ENCODE measurements at regions not wholly inside any gene's neighbourhood (a gene's known extent, or its start where the extent isn't known, plus 50 kb on each side); places are given as distances from the start of the nearest gene placed in this dataset.

DNA sequence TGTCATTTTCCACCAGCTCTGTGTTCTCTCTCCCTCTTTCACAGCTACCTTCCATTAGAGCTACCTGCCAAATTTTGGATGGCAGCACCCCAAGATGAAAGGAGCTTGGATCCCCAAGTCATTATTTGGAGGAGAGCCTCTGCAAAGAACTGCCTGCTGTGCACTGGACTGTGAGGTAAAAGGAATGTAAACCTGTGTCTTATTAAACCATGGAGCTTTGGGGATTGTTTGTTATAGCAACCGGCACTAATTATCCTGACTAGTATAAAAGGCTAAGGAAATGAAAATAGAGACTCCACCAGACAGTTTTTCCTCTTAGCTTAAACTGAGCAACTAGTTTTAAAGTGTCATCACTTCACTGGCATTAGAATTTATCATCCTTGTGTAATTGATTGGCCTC is 191.6 kb upstream of the DTNBP1 start:
- intact Hi-C loops (cut with DNase I; ENCODE audit: low total_unique reads) = no loop called here
- H3K4me1 ChIP-seq = no peaks in the 10 kb centered on the region
- DNase-seq = no peak
- WGBS, 5 donors = 70 to 89% (median 85%) methylated on average over 1 of the region's 1 CpG
- no peaks in the 10 kb centered on the region for H3K36me3 ChIP-seq
- H3K27ac ChIP-seq = no peak overlapping the region
- H3K9me3 ChIP-seq = no peaks in the 10 kb centered on the region
- H3K27me3 ChIP-seq = no peaks in the 10 kb centered on the region
- H3K4me3 ChIP-seq = no peak overlapping the region
- TF ChIP-seq EP300 (IDR thresholded peaks at IDR 0.05) (no peak), CTCF (IDR thresholded peaks at IDR 0.05) (no peak)

GRCh38 chr6:15853259-15853658 is 190.4 kb upstream of the DTNBP1 start:
- no peak overlapping the region for H3K27ac ChIP-seq
- DNase-seq = no peak
- no peaks in the 10 kb centered on the region for H3K27me3 ChIP-seq
- 50 to 97% (median 85%) methylated on average over 1 of the region's 1 CpG for WGBS, 5 donors
- no peak for TF ChIP-seq CTCF (IDR thresholded peaks at IDR 0.05)
- TF ChIP-seq POLR2AphosphoS5 (IDR thresholded peaks at IDR 0.05) = no peak
- no peak for TF ChIP-seq POLR2A (IDR thresholded peaks at IDR 0.05)
- no peak for TF ChIP-seq EP300 (IDR thresholded peaks at IDR 0.05)
- intact Hi-C loops (cut with DNase I; ENCODE audit: low total_unique reads) = no loop called here
- no peaks in the 10 kb centered on the region for H3K36me3 ChIP-seq
- no peaks in the 10 kb centered on the region for H3K9me3 ChIP-seq
- H3K4me3 ChIP-seq = no peak overlapping the region
- H3K4me1 ChIP-seq = no peaks in the 10 kb centered on the region

- H3K4me3 ChIP-seq = no peak overlapping the region
Observed at GRCh38 chr6:15852289-15852688, 189.5 kb upstream of the DTNBP1 start.

DNA sequence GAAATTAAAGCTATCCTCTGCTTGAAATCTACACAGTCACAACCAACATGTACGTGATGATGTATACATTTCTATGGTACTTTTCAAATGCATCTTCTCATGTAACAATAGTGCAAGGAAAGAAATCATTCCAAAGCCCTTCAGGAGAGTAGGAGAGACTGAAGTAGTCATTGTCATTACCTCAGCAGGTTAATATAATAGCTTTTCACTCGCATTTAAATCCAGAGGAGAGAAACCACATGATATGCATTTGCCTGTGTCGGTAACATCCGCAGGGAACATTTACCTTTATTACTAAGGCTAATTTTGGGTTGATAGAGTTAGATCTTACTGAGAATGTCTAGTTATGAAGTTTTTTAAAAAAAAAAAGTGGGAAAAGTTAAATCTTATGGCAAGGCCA is 186.6 kb upstream of the DTNBP1 start:
- Histone ChIP-seq H3K9me3 (no peaks in the 10 kb centered on the region), H3K27me3 (no peaks in the 10 kb centered on the region), H3K27ac (no peak overlapping the region), H3K36me3 (no peaks in the 10 kb centered on the region), H3K4me3 (no peak overlapping the region), H3K4me1 (no peaks in the 10 kb centered on the region)
- TF ChIP-seq CTCF (IDR thresholded peaks at IDR 0.05) = no peak
- no peak for TF ChIP-seq POLR2A (IDR thresholded peaks at IDR 0.05)
- no peak for TF ChIP-seq POLR2AphosphoS5 (IDR thresholded peaks at IDR 0.05)
- no peak for TF ChIP-seq EP300 (IDR thresholded peaks at IDR 0.05)
- no peak for DNase-seq
- WGBS, 5 donors = 93 to 98% (median 96%) methylated on average over 4 of the region's 4 CpGs
- intact Hi-C loops (cut with DNase I; ENCODE audit: low total_unique reads) = no loop called here

More at GRCh38 chr6:15852289-15852688, 189.5 kb upstream of the DTNBP1 start:
- H3K27me3 ChIP-seq = no peaks in the 10 kb centered on the region
- no peaks in the 10 kb centered on the region for H3K9me3 ChIP-seq
- H3K27ac ChIP-seq = no peak overlapping the region
- intact Hi-C loops (cut with DNase I; ENCODE audit: low total_unique reads) = no loop called here
- no peaks in the 10 kb centered on the region for H3K4me1 ChIP-seq
- TF ChIP-seq CTCF (IDR thresholded peaks at IDR 0.05) (no peak), POLR2AphosphoS5 (IDR thresholded peaks at IDR 0.05) (no peak)
- no peak for DNase-seq
- H3K36me3 ChIP-seq = no peaks in the 10 kb centered on the region
- 72 to 94% (median 89%) methylated on average over 2 of the region's 2 CpGs for WGBS, 5 donors

GRCh38 chr6:15845492-15845891 is 182.7 kb upstream of the DTNBP1 start:
- no peaks in the 10 kb centered on the region for H3K36me3 ChIP-seq
- no peak overlapping the region for H3K4me3 ChIP-seq
- H3K27ac ChIP-seq = no peak overlapping the region
- 82 to 88% (median 83%) methylated on average over 4 of the region's 4 CpGs for WGBS, 5 donors
- H3K27me3 ChIP-seq = no peaks in the 10 kb centered on the region
- intact Hi-C loops (cut with DNase I; ENCODE audit: low total_unique reads) = no loop called here
- DNase-seq = no peak
- no peaks in the 10 kb centered on the region for H3K4me1 ChIP-seq
- H3K9me3 ChIP-seq = no peaks in the 10 kb centered on the region
- no peak for TF ChIP-seq POLR2A (IDR thresholded peaks at IDR 0.05)
- no peak for TF ChIP-seq POLR2AphosphoS5 (IDR thresholded peaks at IDR 0.05)
- no peak for TF ChIP-seq CTCF (IDR thresholded peaks at IDR 0.05)
- TF ChIP-seq EP300 (IDR thresholded peaks at IDR 0.05) = no peak

Measured in stomach (tissue), 8 donors.